ENCODE measurements at regions not wholly inside any gene's neighbourhood (a gene's known extent, or its start where the extent isn't known, plus 50 kb on each side); places are given as distances from the start of the nearest gene placed in this dataset.
A peak's percentile ranks its signal among the peaks of the same experiment; 100 is the strongest.

DNA sequence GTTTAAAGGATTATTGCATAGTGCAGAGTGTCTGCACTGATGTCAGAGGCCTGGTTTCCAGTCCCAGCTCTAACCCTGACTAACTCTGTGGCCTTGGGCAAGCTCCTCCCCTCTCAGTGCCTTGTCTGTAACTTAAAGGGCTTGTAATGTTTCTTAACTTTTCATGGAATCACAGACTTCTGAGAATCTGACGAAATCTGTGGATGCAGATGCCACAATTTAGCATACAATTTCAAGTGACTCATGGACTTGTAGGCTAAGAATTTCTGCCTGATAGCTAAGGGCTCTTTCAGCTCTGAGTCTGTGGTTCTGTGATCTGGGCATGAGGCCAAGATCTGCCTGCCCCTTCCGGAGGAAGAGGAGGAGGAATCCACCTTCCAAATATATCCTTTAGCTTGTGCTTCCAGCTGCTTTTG is 236.9 kb downstream of the AR start:
- Histone ChIP-seq H3K9me3 (ENCODE audit: control insufficient read depth in 5 of 5, low read length in 5 of 5) (no peaks in the 10 kb centered on the region), H3K9ac (ENCODE audit: low read length in 5 of 5) (peak overlapping the region in 1 of 5 donors; percentile 2), H3K4me1 (ENCODE audit: control insufficient read depth in 5 of 5, insufficient read depth in 5 of 5, low read length in 5 of 5) (peaks cover 8 to 30% (median 18%) of the 10 kb centered on the region in 5 donors), H3K36me3 (ENCODE audit: control insufficient read depth in 5 of 5, insufficient read depth in 5 of 5, low read length in 5 of 5) (no peaks in the 10 kb centered on the region), H3K4me3 (ENCODE audit: low read depth in 1 of 5, low read length in 5 of 5) (no peak overlapping the region), H3K27me3 (ENCODE audit: control insufficient read depth in 5 of 5, insufficient read depth in 4 of 5, low read length in 5 of 5) (peaks cover 0 to 4% (median 0%) of the 10 kb centered on the region in 5 donors), H3K27ac (ENCODE audit: low read depth, low read length) (peak overlapping the region; percentile 69)

GRCh38 chrX:67781132-67781531 is 237.3 kb downstream of the AR start:
- Histone ChIP-seq H3K36me3 (ENCODE audit: control insufficient read depth in 5 of 5, insufficient read depth in 5 of 5, low read length in 5 of 5) (no peaks in the 10 kb centered on the region), H3K9ac (ENCODE audit: low read length in 5 of 5) (no peak overlapping the region), H3K27ac (ENCODE audit: low read depth, low read length) (peak overlapping the region; percentile 69), H3K9me3 (ENCODE audit: control insufficient read depth in 5 of 5, low read length in 5 of 5) (no peaks in the 10 kb centered on the region), H3K4me3 (ENCODE audit: low read depth in 1 of 5, low read length in 5 of 5) (no peak overlapping the region), H3K27me3 (ENCODE audit: control insufficient read depth in 5 of 5, insufficient read depth in 4 of 5, low read length in 5 of 5) (peaks cover 0 to 4% (median 0%) of the 10 kb centered on the region in 5 donors), H3K4me1 (ENCODE audit: control insufficient read depth in 5 of 5, insufficient read depth in 5 of 5, low read length in 5 of 5) (peaks cover 8 to 30% (median 18%) of the 10 kb centered on the region in 5 donors)

GRCh38 chrX:67784712-67785111 is 240.9 kb downstream of the AR start:
- Histone ChIP-seq H3K27me3 (ENCODE audit: control insufficient read depth in 5 of 5, insufficient read depth in 4 of 5, low read length in 5 of 5) (peaks cover 0 to 4% (median 0%) of the 10 kb centered on the region in 5 donors), H3K27ac (ENCODE audit: low read depth, low read length) (no peak overlapping the region), H3K4me1 (ENCODE audit: control insufficient read depth in 5 of 5, insufficient read depth in 5 of 5, low read length in 5 of 5) (peaks cover 8 to 21% (median 18%) of the 10 kb centered on the region in 5 donors), H3K4me3 (ENCODE audit: low read depth in 1 of 5, low read length in 5 of 5) (no peak overlapping the region), H3K9me3 (ENCODE audit: control insufficient read depth in 5 of 5, low read length in 5 of 5) (peaks cover 0 to 3% (median 0%) of the 10 kb centered on the region in 5 donors), H3K36me3 (ENCODE audit: control insufficient read depth in 5 of 5, insufficient read depth in 5 of 5, low read length in 5 of 5) (no peaks in the 10 kb centered on the region), H3K9ac (ENCODE audit: low read length in 5 of 5) (no peak overlapping the region)

DNA sequence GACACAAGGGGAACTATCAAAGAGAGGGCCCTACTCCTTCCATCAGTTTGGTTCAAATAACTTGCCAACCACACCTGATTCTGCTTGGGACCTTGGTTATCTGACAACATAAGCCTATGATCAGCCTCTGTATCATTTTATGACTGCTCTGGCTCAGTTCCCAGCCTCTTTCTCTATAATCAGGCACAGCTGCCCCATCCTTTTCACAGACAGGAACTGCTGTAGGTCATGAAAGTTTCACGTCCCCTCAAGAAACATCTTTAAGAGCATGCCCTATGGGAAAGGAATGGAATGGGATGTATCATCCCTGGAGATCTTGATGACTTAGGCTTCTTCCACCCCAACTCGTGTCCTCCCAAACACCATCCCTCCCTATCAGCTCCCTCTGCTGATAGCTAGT is 243.4 kb downstream of the AR start:
- no peak overlapping the region for H3K9ac ChIP-seq (ENCODE audit: low read length in 5 of 5)
- peaks cover 0 to 4% (median 0%) of the 10 kb centered on the region in 5 donors for H3K27me3 ChIP-seq (ENCODE audit: control insufficient read depth in 5 of 5, insufficient read depth in 4 of 5, low read length in 5 of 5)
- peaks cover 0 to 3% (median 0%) of the 10 kb centered on the region in 5 donors for H3K9me3 ChIP-seq (ENCODE audit: control insufficient read depth in 5 of 5, low read length in 5 of 5)
- no peaks in the 10 kb centered on the region for H3K36me3 ChIP-seq (ENCODE audit: control insufficient read depth in 5 of 5, insufficient read depth in 5 of 5, low read length in 5 of 5)
- no peak overlapping the region for H3K4me3 ChIP-seq (ENCODE audit: low read depth in 1 of 5, low read length in 5 of 5)
- no peak overlapping the region for H3K27ac ChIP-seq (ENCODE audit: low read depth, low read length)
- H3K4me1 ChIP-seq (ENCODE audit: control insufficient read depth in 5 of 5, insufficient read depth in 5 of 5, low read length in 5 of 5): no peaks in the 10 kb centered on the region

DNA sequence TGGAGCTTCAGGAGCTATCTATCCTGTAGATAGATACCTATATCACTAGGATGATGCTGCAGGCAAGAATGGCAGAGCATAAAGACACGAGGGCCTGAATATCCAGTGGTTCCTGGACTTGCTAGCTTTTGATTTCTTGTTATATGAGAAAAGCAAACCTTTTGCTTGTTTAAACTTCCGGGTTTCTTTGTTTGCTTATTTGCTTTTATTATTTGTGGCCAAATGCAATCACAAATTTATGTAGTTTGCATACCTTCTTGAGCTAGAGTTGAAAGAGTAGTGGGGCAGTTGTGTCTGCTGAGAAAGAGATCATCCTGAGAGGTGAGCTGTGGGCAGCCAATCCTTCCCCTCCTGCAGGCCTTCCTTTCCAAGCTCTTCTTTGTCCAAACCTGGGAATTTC is 245.7 kb downstream of the AR start:
- Histone ChIP-seq H3K9ac (ENCODE audit: low read length in 5 of 5) (no peak overlapping the region), H3K27me3 (ENCODE audit: control insufficient read depth in 5 of 5, insufficient read depth in 4 of 5, low read length in 5 of 5) (peaks cover 0 to 8% (median 0%) of the 10 kb centered on the region in 5 donors), H3K9me3 (ENCODE audit: control insufficient read depth in 5 of 5, low read length in 5 of 5) (peaks cover 0 to 3% (median 0%) of the 10 kb centered on the region in 5 donors), H3K4me1 (ENCODE audit: control insufficient read depth in 5 of 5, insufficient read depth in 5 of 5, low read length in 5 of 5) (no peaks in the 10 kb centered on the region), H3K36me3 (ENCODE audit: control insufficient read depth in 5 of 5, insufficient read depth in 5 of 5, low read length in 5 of 5) (no peaks in the 10 kb centered on the region), H3K27ac (ENCODE audit: low read depth, low read length) (no peak overlapping the region), H3K4me3 (ENCODE audit: low read depth in 1 of 5, low read length in 5 of 5) (no peak overlapping the region)

All from subcutaneous abdominal adipose tissue (tissue), 5 donors.